ENCODE measurements at regions not wholly inside any gene's neighbourhood (a gene's known extent, or its start where the extent isn't known, plus 50 kb on each side); places are given as distances from the start of the nearest gene placed in this dataset.

DNA sequence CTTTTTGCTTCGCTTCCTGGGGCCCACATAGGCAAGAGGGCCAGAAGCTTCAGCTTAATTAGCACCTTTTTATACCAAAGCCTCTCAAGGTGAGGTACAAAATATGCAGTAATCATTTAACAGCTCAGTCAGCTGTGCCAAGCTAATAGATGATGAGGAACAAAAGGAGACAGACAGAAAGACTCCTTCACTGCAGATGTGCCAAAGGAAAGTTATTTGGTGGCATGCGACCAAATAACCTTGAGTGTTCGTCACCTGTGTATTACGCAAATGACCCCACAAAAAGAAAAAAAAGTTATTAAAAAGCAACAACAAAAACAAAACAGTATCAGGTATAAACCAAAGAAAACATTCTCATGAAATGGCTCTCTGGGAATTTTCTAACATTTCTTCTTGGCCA is 325.8 kb upstream of the IGF1R start:
- H3K27ac ChIP-seq (replicated peaks) = no peak overlapping the region
- TF ChIP-seq, protein P1, sequence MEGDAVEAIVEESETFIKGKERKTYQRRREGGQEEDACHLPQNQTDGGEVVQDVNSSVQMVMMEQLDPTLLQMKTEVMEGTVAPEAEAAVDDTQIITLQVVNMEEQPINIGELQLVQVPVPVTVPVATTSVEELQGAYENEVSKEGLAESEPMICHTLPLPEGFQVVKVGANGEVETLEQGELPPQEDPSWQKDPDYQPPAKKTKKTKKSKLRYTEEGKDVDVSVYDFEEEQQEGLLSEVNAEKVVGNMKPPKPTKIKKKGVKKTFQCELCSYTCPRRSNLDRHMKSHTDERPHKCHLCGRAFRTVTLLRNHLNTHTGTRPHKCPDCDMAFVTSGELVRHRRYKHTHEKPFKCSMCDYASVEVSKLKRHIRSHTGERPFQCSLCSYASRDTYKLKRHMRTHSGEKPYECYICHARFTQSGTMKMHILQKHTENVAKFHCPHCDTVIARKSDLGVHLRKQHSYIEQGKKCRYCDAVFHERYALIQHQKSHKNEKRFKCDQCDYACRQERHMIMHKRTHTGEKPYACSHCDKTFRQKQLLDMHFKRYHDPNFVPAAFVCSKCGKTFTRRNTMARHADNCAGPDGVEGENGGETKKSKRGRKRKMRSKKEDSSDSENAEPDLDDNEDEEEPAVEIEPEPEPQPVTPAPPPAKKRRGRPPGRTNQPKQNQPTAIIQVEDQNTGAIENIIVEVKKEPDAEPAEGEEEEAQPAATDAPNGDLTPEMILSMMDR (IDR thresholded peaks at IDR 0.05; ENCODE audit: insufficient read depth, low read length) = no peak
- TF ChIP-seq GABPA (IDR thresholded peaks at IDR 0.05; ENCODE audit: low read depth) (no peak), POLR2AphosphoS5 (IDR thresholded peaks at IDR 0.05; ENCODE audit: low read depth) (no peak), SPI1 (IDR thresholded peaks at IDR 0.05; ENCODE audit: borderline replicate concordance, low read depth) (no peak)
- TF ChIP-seq, protein P2, sequence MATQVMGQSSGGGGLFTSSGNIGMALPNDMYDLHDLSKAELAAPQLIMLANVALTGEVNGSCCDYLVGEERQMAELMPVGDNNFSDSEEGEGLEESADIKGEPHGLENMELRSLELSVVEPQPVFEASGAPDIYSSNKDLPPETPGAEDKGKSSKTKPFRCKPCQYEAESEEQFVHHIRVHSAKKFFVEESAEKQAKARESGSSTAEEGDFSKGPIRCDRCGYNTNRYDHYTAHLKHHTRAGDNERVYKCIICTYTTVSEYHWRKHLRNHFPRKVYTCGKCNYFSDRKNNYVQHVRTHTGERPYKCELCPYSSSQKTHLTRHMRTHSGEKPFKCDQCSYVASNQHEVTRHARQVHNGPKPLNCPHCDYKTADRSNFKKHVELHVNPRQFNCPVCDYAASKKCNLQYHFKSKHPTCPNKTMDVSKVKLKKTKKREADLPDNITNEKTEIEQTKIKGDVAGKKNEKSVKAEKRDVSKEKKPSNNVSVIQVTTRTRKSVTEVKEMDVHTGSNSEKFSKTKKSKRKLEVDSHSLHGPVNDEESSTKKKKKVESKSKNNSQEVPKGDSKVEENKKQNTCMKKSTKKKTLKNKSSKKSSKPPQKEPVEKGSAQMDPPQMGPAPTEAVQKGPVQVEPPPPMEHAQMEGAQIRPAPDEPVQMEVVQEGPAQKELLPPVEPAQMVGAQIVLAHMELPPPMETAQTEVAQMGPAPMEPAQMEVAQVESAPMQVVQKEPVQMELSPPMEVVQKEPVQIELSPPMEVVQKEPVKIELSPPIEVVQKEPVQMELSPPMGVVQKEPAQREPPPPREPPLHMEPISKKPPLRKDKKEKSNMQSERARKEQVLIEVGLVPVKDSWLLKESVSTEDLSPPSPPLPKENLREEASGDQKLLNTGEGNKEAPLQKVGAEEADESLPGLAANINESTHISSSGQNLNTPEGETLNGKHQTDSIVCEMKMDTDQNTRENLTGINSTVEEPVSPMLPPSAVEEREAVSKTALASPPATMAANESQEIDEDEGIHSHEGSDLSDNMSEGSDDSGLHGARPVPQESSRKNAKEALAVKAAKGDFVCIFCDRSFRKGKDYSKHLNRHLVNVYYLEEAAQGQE (IDR thresholded peaks at IDR 0.05; ENCODE audit: insufficient replicate concordance, low read depth) = no peak
- DNase-seq (ENCODE audit: low read depth in 1 of 2, low spot score in 1 of 2) = no peak
- no peak overlapping the region for H3K4me3 ChIP-seq (replicated peaks; ENCODE audit: insufficient read depth, low read length)
- no peaks in the 10 kb centered on the region for H3K27me3 ChIP-seq (ENCODE audit: insufficient read depth, poor library complexity, severe bottlenecking)

DNA sequence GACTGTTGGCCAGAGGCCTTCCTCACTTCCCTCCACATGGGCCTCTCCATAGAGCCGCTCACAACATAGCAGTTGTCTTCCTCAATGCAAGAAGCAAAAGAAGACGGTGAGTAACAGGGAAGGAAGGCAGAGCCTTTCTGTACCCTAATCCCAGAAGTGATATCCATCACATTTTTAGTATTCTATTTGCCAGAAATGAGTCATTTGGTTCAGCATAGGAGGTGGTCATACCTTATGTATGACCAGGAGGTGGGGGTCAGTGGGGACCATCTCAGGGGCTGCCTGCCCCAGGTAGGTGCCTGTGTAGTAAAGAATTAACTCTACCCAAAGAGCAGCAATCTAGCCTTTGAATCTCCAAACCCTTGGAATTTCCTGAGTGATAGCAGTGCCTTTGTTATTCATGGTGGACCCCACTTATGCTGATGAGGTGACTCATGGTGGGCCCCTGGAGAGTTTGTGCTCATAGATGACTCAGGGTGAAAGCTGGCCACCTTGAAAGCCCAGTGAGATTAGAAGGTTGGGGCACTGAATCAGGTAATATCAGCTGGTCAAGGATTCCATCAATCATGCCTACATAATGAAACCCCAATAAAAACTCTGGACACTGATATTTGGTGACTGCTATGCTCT is 323.9 kb upstream of the IGF1R start:
- Histone ChIP-seq H3K27ac (replicated peaks) (no peak overlapping the region), H3K4me3 (replicated peaks; ENCODE audit: insufficient read depth, low read length) (no peak overlapping the region), H3K27me3 (ENCODE audit: insufficient read depth, poor library complexity, severe bottlenecking) (peaks cover 2% of the 10 kb centered on the region)
- TF ChIP-seq, protein P2 (IDR thresholded peaks at IDR 0.05; ENCODE audit: insufficient replicate concordance, low read depth) = no peak
- TF ChIP-seq GABPA (IDR thresholded peaks at IDR 0.05; ENCODE audit: low read depth) (no peak), SPI1 (IDR thresholded peaks at IDR 0.05; ENCODE audit: borderline replicate concordance, low read depth) (no peak), POLR2AphosphoS5 (IDR thresholded peaks at IDR 0.05; ENCODE audit: low read depth) (no peak)
- TF ChIP-seq, protein P1 (IDR thresholded peaks at IDR 0.05; ENCODE audit: insufficient read depth, low read length) = no peak
- no peak for DNase-seq (ENCODE audit: low read depth in 1 of 2, low spot score in 1 of 2)

DNA sequence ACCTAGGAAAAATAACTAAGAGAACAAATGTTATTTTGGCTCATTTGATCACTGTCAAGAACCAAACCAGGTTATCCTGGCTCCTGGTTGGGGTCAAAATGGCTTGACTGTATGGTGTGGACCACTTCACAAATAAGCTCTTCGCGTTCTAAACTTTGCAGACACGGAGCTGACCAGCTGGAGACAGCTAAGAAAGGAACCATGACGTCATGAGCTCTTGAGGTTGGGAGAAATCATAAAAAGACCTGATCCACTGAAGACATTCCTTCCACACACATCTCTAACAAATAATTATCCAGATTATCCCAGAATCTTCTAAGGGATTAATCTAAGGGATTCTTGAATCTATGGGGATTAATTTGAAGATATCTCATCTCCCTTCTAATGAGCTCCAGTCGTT is 321.5 kb upstream of the IGF1R start:
- H3K4me3 ChIP-seq (replicated peaks; ENCODE audit: insufficient read depth, low read length) = no peak overlapping the region
- no peak overlapping the region for H3K27ac ChIP-seq (replicated peaks)
- TF ChIP-seq, protein P2 (IDR thresholded peaks at IDR 0.05; ENCODE audit: insufficient replicate concordance, low read depth) = no peak
- TF ChIP-seq SPI1 (IDR thresholded peaks at IDR 0.05; ENCODE audit: borderline replicate concordance, low read depth) (no peak), POLR2AphosphoS5 (IDR thresholded peaks at IDR 0.05; ENCODE audit: low read depth) (no peak)
- TF ChIP-seq, protein P1 (IDR thresholded peaks at IDR 0.05; ENCODE audit: insufficient read depth, low read length) = no peak
- peaks cover 6% of the 10 kb centered on the region for H3K27me3 ChIP-seq (ENCODE audit: insufficient read depth, poor library complexity, severe bottlenecking)
- DNase-seq (ENCODE audit: low read depth in 1 of 2, low spot score in 1 of 2) = no peak
